Spleen (tissue), 7 donors: ENCODE measurements at regions not wholly inside any gene's neighbourhood (a gene's known extent, or its start where the extent isn't known, plus 50 kb on each side); places are given as distances from the start of the nearest gene placed in this dataset.

Source experiments
- CTCF ChIP-seq, 11 experiments: fragments of 200-600 bp in 7 of 11; fragments of 450-650 bp in 4 of 11; sonication (generic) in 4 of 11; IDR thresholded peaks in 8 of 11; conservative IDR thresholded peaks in 3 of 11; 1 replicate in 7 of 11; 2 replicates in 4 of 11; pipeline versions ENCODE4 v1.4.0 to v1.8.0; 2016 to 2021; ENCODE audit warnings: antibody characterized with exemption in 11 of 11, inconsistent platforms in 4 of 11, mild to moderate bottlenecking in 1 of 11
- POLR2A ChIP-seq, 3 donors: fragments of 450-650 bp; IDR thresholded peaks; one replicate each; pipeline ENCODE4 v1.5.1; 2017; ENCODE audit warnings: antibody characterized with exemption in 3 of 3, mild to moderate bottlenecking in 1 of 3
- POLR2AphosphoS5 ChIP-seq, 3 donors: sonication (generic); formaldehyde crosslinking; IDR thresholded peaks; one replicate each; pipeline ENCODE4 v1.5.1; 2017; ENCODE audit warnings: antibody characterized with exemption in 3 of 3
- donor health status: DM: no; HTN: no; CAD: no; lungs with moderate emphysema.
- donor health status: DM: no; HTN: no; CAD: no.
- donor health status: DM: no; HTN: no; CAD: no.

DNA sequence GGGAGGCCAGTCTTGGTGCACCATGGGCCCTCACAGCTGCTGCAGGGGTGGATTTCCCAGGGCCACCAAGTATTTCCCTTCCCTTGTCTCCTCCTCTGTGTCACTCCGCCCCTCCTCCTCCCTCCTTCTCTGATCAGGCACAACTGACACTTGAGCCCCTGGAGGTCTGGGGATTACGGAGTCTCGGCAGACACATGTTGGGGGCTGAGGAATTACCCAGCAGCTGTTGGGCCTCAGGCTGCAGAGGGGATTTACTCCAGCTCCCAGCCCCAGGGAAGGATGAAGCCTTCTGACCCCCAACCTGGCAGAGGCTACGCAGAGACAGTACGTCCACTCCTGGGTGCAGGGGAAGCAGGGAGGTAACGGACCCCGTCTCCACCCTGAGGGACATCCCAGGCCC lies 420.5 kb upstream of the SULF2 start:
- no peak for TF ChIP-seq CTCF (IDR thresholded peaks at IDR 0.05 in 8 of 11, conservative IDR thresholded peaks at IDR 0.05 in 3 of 11)
- no peak for TF ChIP-seq POLR2AphosphoS5 (IDR thresholded peaks at IDR 0.05)
- TF ChIP-seq POLR2A (IDR thresholded peaks at IDR 0.05): no peak
